ENCODE measurements at regions not wholly inside any gene's neighbourhood (a gene's known extent, or its start where the extent isn't known, plus 50 kb on each side); places are given as distances from the start of the nearest gene placed in this dataset.

- TF ChIP-seq CTCF (IDR thresholded peaks at IDR 0.05) (no peak), SIN3A (IDR thresholded peaks at IDR 0.05; ENCODE audit: borderline replicate concordance, insufficient read depth, low read depth, low read length) (no peak), POLR2AphosphoS5 (IDR thresholded peaks at IDR 0.05; ENCODE audit: low read depth, low read length) (no peak), TCF7L2 (IDR thresholded peaks at IDR 0.05; ENCODE audit: low read depth, low read length) (no peak)
Observed at GRCh38 chr18:61953161-61953560, 60.4 kb upstream of the RNF152 start.
